IPS-18a (cell line): ENCODE measurements at regions not wholly inside any gene's neighbourhood (a gene's known extent, or its start where the extent isn't known, plus 50 kb on each side); places are given as distances from the start of the nearest gene placed in this dataset.

Source experiments
- H3K27ac ChIP-seq: one replicate; pipeline ENCODE4 v1.5.1; 2013; ENCODE audit warnings: low read length
- H3K27me3 ChIP-seq: one replicate; pipeline ENCODE4 v1.6.1; 2013; ENCODE audit warnings: mild to moderate bottlenecking, low read length; ENCODE audit not compliant: control insufficient read depth, insufficient read depth
- H3K36me3 ChIP-seq: one replicate; pipeline ENCODE4 v1.6.1; 2013; ENCODE audit warnings: low read depth, low read length; ENCODE audit not compliant: control insufficient read depth
- H3K4me1 ChIP-seq: one replicate; pipeline ENCODE4 v1.6.1; 2013; ENCODE audit warnings: low read depth, low read length; ENCODE audit not compliant: control insufficient read depth
- H3K4me3 ChIP-seq: one replicate; pipeline ENCODE4 v1.5.1; 2013; ENCODE audit warnings: low read length
- H3K9ac ChIP-seq: one replicate; pipeline ENCODE4 v1.6.1; 2013; ENCODE audit warnings: mild to moderate bottlenecking, low read length, moderate library complexity
- H3K9me3 ChIP-seq: one replicate; pipeline ENCODE4 v1.6.1; 2013; ENCODE audit warnings: low read depth, low read length; ENCODE audit not compliant: control insufficient read depth

GRCh38 chr5:35456506-35456905, 161.2 kb upstream of the SPEF2 start:
- Histone ChIP-seq H3K27ac (no peak overlapping the region), H3K36me3 (no peaks in the 10 kb centered on the region), H3K4me1 (no peaks in the 10 kb centered on the region), H3K9me3 (no peaks in the 10 kb centered on the region), H3K4me3 (no peak overlapping the region), H3K27me3 (no peaks in the 10 kb centered on the region), H3K9ac (no peak overlapping the region)

GRCh38 chr5:35454011-35454525, 163.6 kb upstream of the SPEF2 start:
- Histone ChIP-seq H3K9ac (no peak overlapping the region), H3K27ac (no peak overlapping the region), H3K4me3 (no peak overlapping the region), H3K36me3 (no peaks in the 10 kb centered on the region), H3K27me3 (no peaks in the 10 kb centered on the region), H3K9me3 (no peaks in the 10 kb centered on the region), H3K4me1 (no peaks in the 10 kb centered on the region)

DNA sequence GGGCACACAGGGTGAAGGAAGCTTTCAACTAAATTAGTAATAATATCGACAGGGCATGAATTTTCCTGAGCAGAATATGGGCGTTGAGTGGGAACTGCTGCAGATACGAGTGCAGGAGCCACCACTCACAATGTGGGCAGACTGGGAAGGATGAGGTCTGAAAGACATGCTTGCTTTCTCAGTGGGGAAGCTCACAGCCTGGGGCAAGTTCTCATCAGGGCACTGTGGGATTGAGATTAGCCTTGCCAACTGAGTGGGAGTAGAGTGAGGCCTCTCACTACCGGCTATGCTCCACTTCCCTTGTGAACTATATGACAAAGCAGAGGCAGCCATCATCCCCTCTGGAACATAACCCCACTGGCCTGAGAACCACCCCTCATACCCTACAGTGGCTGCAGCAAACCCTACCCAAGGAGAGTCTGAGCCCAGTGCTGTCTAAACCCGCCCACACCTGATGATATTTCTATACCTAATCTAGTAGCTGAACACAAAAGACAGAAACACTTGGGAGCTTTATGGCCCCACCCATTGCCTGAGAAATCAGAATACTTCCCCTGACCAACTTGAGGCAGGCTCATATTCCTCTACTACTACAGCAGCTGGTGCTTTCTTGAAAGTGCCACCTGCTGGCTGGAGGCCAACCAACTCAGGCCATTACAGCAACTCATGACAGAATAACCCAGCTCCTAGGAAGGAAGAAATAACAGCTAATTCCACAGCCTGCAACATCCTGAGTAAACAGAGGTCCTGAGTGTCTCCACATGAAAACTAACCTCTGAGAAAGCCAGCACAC, 173.7 kb upstream of the SPEF2 start:
- Histone ChIP-seq H3K27me3 (no peaks in the 10 kb centered on the region), H3K4me3 (no peak overlapping the region), H3K9ac (no peak overlapping the region), H3K9me3 (no peaks in the 10 kb centered on the region), H3K27ac (no peak overlapping the region), H3K36me3 (no peaks in the 10 kb centered on the region), H3K4me1 (no peaks in the 10 kb centered on the region)

DNA sequence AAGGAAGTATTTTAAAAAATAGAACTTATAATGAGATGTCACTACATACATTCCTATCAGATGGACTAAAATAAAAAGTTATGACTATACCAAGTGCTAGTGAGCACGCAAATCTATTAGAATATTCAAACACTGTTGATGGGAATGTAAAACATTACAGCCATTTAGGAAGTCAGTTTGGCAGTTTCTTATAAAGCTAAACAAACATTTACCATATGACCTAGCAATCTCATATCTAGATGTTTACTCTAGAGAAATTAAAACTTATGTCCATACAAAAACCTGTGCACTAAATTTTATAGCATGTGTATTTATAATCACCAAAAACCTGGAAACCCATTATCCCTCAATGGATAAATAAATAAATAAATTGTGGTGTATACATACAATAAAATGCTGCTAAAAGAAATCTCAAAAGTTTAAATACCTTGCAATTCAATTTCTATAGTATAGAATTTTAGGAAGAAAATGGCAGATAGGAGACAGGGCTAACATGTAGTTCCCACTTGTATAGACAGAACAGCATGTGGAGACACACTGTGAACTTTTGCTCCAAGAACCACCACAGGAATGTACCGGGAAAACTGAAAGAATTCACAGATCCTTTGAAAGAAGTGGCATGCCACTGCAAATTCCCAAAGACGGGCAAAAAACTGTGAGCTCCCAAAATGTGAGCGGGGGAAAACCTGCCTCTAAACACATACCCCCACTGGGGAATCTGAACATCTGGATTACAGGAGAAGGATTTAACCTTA, 174.6 kb upstream of the SPEF2 start:
- no peak overlapping the region for H3K27ac ChIP-seq

GRCh38 chr5:35440409-35440808, 177.3 kb upstream of the SPEF2 start:
- H3K27ac ChIP-seq: no peak overlapping the region
- no peak overlapping the region for H3K9ac ChIP-seq
- no peak overlapping the region for H3K4me3 ChIP-seq
- no peaks in the 10 kb centered on the region for H3K4me1 ChIP-seq
- no peaks in the 10 kb centered on the region for H3K27me3 ChIP-seq
- no peaks in the 10 kb centered on the region for H3K9me3 ChIP-seq
- H3K36me3 ChIP-seq: no peaks in the 10 kb centered on the region

More for the DNA sequence above, 174.6 kb upstream of the SPEF2 start:
- Histone ChIP-seq H3K36me3 (no peaks in the 10 kb centered on the region), H3K4me3 (no peak overlapping the region), H3K9me3 (no peaks in the 10 kb centered on the region), H3K27me3 (no peaks in the 10 kb centered on the region), H3K4me1 (no peaks in the 10 kb centered on the region), H3K9ac (no peak overlapping the region)

DNA sequence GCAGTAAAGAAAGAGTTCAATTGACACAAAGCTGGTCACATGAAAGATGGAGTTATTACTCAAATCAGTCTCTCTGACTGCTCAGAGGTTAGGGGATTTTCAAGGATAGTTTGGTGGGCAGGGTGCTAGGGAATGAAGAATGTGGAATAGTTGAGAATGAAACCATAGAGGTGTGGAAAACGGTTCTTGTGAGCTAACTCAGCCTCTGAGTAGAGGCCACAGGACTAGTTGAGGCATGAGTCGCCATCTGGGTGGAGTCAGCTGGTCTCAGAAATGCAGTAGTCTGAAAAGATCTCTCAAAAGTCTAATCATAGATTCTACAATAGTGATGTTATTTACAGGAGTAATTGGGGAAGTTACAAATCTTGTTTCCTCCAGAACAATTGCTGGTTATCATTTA, 178.9 kb upstream of the SPEF2 start:
- Histone ChIP-seq H3K9ac (no peak overlapping the region), H3K4me1 (no peaks in the 10 kb centered on the region), H3K4me3 (no peak overlapping the region), H3K9me3 (no peaks in the 10 kb centered on the region), H3K27me3 (no peaks in the 10 kb centered on the region), H3K36me3 (no peaks in the 10 kb centered on the region), H3K27ac (no peak overlapping the region)

DNA sequence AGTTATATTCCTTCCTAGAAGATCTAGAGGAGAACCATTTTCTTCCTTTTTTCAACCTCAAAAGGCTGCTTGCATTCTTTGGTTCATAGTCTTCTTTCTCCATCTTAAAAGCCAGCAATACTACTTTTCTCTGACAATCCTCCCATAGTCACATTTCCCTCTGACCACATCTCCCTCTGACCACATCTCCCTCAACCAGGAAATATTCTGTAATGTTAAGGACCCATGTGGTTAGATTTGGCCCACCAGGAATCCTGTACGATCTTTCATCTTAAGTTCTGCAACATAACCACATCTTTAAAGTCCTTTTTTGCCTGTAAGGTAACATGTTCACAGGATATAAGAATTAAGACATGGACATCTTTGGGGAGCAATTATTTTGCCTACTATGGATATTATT, 179.4 kb upstream of the SPEF2 start:
- H3K4me3 ChIP-seq: no peak overlapping the region

DNA sequence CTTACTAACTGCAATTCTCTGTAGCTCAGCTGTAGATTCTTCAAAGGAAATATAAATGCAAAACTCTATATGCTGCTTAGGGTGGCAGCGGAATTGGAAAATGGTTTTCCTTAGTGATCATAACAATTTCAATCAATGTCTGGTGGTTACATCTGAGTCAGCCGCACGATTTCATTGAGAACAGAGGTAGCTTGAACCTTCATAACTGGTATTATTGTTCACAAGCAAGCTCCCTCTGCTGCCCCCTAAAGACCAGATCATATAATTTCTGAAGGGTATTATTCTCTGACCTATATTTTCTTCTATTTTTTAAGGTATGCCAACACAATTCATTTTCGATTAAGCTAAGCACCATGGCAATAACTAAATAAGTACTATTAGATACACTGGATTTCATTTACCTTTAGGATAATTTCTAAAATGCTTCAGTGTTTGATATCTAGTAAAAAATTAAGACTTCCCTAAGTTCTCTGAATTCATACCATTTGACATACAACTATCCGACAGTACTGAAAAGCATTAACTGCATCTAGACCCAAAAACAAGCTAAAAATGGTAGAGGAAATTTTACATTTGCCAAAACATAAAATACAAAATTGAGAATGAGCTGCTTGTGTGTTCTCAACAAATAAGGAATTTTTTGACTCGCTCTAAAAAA, 181.1 kb upstream of the SPEF2 start:
- no peaks in the 10 kb centered on the region for H3K9me3 ChIP-seq
- no peak overlapping the region for H3K27ac ChIP-seq
- no peaks in the 10 kb centered on the region for H3K36me3 ChIP-seq
- no peaks in the 10 kb centered on the region for H3K27me3 ChIP-seq
- no peak overlapping the region for H3K9ac ChIP-seq
- H3K4me1 ChIP-seq: no peaks in the 10 kb centered on the region
- H3K4me3 ChIP-seq: no peak overlapping the region

More for the DNA sequence above, 179.4 kb upstream of the SPEF2 start:
- no peak overlapping the region for H3K9ac ChIP-seq
- no peaks in the 10 kb centered on the region for H3K4me1 ChIP-seq
- H3K36me3 ChIP-seq: no peaks in the 10 kb centered on the region
- no peak overlapping the region for H3K27ac ChIP-seq
- no peaks in the 10 kb centered on the region for H3K27me3 ChIP-seq
- H3K9me3 ChIP-seq: no peaks in the 10 kb centered on the region

- H3K36me3 ChIP-seq: no peaks in the 10 kb centered on the region
- H3K27me3 ChIP-seq: no peaks in the 10 kb centered on the region
- no peak overlapping the region for H3K9ac ChIP-seq
- H3K4me1 ChIP-seq: no peaks in the 10 kb centered on the region
- H3K4me3 ChIP-seq: no peak overlapping the region
- no peak overlapping the region for H3K27ac ChIP-seq
- no peaks in the 10 kb centered on the region for H3K9me3 ChIP-seq
Measured at GRCh38 chr5:35430381-35431162, 187.1 kb upstream of the SPEF2 start.

DNA sequence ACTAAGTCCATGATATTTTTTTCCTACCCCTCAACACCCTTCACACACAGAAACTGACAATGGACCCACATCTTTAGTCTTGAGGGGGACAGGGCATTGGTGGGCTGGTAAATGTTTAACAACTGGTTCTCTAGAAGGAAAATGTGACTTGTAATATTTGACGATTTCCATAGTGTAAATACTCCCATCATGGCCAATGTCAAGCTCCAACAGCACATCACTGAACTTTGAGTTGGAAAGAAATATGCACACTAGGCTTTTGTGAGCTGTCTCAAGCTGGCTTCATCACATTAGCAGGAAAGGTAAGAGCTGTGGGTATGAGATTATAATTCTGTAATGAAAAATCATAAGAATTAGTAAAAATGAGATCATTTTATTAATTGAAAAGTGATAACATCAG, 189.9 kb upstream of the PRLR start:
- Histone ChIP-seq H3K27ac (no peak overlapping the region), H3K27me3 (no peaks in the 10 kb centered on the region), H3K9me3 (no peaks in the 10 kb centered on the region), H3K9ac (no peak overlapping the region), H3K36me3 (no peaks in the 10 kb centered on the region), H3K4me1 (no peaks in the 10 kb centered on the region), H3K4me3 (no peak overlapping the region)

DNA sequence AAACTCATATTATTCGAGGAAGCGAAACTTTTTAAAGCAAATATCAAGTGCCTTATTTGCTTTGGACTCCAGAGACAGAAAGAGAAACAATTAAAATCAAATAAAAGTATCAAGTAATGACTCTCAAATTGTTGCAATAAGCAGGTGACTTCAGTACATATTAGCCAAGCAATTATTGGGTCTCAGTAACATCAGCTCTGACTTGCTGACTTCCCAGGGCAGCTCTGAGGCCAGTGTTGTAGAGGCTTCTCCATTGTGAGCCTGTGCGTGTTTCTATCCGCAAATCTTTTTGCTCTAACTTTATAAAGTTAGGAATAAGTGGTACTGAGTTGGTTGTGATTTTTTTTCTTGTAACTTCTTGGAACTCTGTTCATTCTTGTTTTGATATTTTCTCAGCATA, 186.8 kb upstream of the PRLR start:
- no peak overlapping the region for H3K4me3 ChIP-seq
- H3K9me3 ChIP-seq: no peaks in the 10 kb centered on the region
- H3K4me1 ChIP-seq: no peaks in the 10 kb centered on the region
- H3K27ac ChIP-seq: no peak overlapping the region
- H3K9ac ChIP-seq: no peak overlapping the region
- H3K27me3 ChIP-seq: no peaks in the 10 kb centered on the region
- no peaks in the 10 kb centered on the region for H3K36me3 ChIP-seq
